Upper lobe of left lung (tissue), 6 donors: ENCODE measurements at regions not wholly inside any gene's neighbourhood (a gene's known extent, or its start where the extent isn't known, plus 50 kb on each side); places are given as distances from the start of the nearest gene placed in this dataset.

Source experiments
- ATAC-seq, 2 donors: fragments of 200-7000 bp; cut with Tn5 transposase; one replicate each; pipeline ENCODE4 v1.9.1; 2022; ENCODE audit warnings: mild to moderate bottlenecking in 2 of 2, moderate library complexity in 2 of 2; ENCODE audit not compliant: low FRiP score in 2 of 2
- DNase-seq, 2 donors: peaks; one replicate each; pipeline ENCODE4 v3.0.0-alpha.2; 2019 to 2020
- H3K27ac ChIP-seq, 4 donors: fragments of 200-600 bp; sonication (generic); one replicate each; pipeline ENCODE4 v1.5.1; 2016 to 2019
- H3K27me3 ChIP-seq, 4 donors: fragments of 200-600 bp; sonication (generic); one replicate each; pipeline ENCODE4 v1.5.1; 2017 to 2019
- H3K36me3 ChIP-seq, 4 donors: fragments of 200-600 bp; sonication (generic); one replicate each; pipeline ENCODE4 v1.5.1; 2016 to 2019
- H3K4me1 ChIP-seq, 4 donors: fragments of 200-600 bp; sonication (generic); one replicate each; pipeline ENCODE4 v1.5.1; 2018 to 2019
- H3K4me3 ChIP-seq, 4 donors: fragments of 200-600 bp; sonication (generic); one replicate each; pipeline ENCODE4 v1.5.1; 2017 to 2019; ENCODE audit warnings: mild to moderate bottlenecking in 2 of 4, moderate library complexity in 1 of 4
- H3K9me3 ChIP-seq, 4 donors: fragments of 200-600 bp; sonication (generic); one replicate each; pipeline ENCODE4 v1.5.1; 2018 to 2019
- EP300 ChIP-seq, 4 donors: sonication (generic); formaldehyde crosslinking; IDR thresholded peaks; one replicate each; pipeline ENCODE4 v1.5.1; 2017; ENCODE audit warnings: antibody characterized with exemption in 4 of 4, control low read depth in 2 of 4
- POLR2A ChIP-seq, 4 donors: fragments of 450-650 bp; IDR thresholded peaks; one replicate each; pipeline ENCODE4 v1.5.1; 2016 to 2017; ENCODE audit warnings: antibody characterized with exemption in 4 of 4, mild to moderate bottlenecking in 2 of 4
- POLR2AphosphoS5 ChIP-seq, 2 donors: sonication (generic); formaldehyde crosslinking; IDR thresholded peaks; one replicate each; pipeline ENCODE4 v1.5.1; 2017; ENCODE audit warnings: antibody characterized with exemption in 2 of 2
- WGBS, 2 donors: methylation state at CpG; one replicate each; pipeline ENCODE4 v1.1.5; 2017 to 2018; 5-methylcytosine and 5-hydroxymethylcytosine counted together
- small RNA-seq, 4 donors: library from RNA; depleted of rRNA; stranded (forward); fragments of <200 nt; gene quantifications; one replicate each; pipeline ENCODE3, GENCODE V24; 2016
- TF ChIP-seq, protein P1 (sequence below), 6 experiments: fragments of 450-650 bp in 4 of 6; fragments of 200-600 bp in 2 of 6; sonication (generic) in 2 of 6; IDR thresholded peaks; one replicate each; pipeline ENCODE4 v1.5.1; 2016 to 2019; ENCODE audit warnings: antibody characterized with exemption in 6 of 6
- donor health status: DM: no; HTN: no; CAD: no; lungs with moderate emphysema.
- donor health status: DM: no; HTN: yes; CAD: no; lungs with severe emphysema.

DNA sequence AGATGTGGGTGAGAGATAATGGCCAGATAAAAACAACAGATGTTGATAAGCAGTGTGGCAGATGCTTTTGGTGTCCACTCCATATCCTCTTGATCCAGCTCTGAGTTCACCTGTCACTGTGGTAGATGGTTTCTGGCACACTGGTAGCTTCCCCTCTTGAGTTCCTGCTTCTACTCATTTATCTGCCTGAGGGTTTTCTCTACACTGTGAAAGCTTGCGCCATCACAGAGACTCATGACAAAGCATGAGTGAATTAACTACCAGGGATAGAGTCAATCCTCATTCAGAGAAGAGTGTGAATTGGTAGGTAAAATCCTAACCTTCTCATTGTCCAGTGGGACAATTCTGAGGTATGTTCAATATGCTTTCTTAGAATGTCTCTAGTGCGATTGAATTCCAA is 50.0 kb upstream of the ARHGEF26 start:
- Histone ChIP-seq H3K4me1 (no peaks in the 10 kb centered on the region), H3K27ac (no peak overlapping the region), H3K4me3 (no peak overlapping the region), H3K36me3 (no peaks in the 10 kb centered on the region), H3K9me3 (peaks cover 0 to 5% (median 0%) of the 10 kb centered on the region in 4 donors), H3K27me3 (no peaks in the 10 kb centered on the region)
- WGBS, 2 donors, result 88 to 91% methylated on average over 2 of the region's 2 CpGs
- ATAC-seq, result no peak
- DNase-seq, result no peak
- no peak for TF ChIP-seq POLR2A (IDR thresholded peaks at IDR 0.05)
- no peak for TF ChIP-seq EP300 (IDR thresholded peaks at IDR 0.05)
- TF ChIP-seq, protein P1, sequence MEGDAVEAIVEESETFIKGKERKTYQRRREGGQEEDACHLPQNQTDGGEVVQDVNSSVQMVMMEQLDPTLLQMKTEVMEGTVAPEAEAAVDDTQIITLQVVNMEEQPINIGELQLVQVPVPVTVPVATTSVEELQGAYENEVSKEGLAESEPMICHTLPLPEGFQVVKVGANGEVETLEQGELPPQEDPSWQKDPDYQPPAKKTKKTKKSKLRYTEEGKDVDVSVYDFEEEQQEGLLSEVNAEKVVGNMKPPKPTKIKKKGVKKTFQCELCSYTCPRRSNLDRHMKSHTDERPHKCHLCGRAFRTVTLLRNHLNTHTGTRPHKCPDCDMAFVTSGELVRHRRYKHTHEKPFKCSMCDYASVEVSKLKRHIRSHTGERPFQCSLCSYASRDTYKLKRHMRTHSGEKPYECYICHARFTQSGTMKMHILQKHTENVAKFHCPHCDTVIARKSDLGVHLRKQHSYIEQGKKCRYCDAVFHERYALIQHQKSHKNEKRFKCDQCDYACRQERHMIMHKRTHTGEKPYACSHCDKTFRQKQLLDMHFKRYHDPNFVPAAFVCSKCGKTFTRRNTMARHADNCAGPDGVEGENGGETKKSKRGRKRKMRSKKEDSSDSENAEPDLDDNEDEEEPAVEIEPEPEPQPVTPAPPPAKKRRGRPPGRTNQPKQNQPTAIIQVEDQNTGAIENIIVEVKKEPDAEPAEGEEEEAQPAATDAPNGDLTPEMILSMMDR (IDR thresholded peaks at IDR 0.05), result no peak
- TF ChIP-seq POLR2AphosphoS5 (IDR thresholded peaks at IDR 0.05), result no peak

Small RNA genes lying in the stretch of these regions (small RNA-seq; reads per million reads assigned to genes)
- gene RF00019 (0 reads per million in 4 donors), gene RF00096 (0 reads per million in 4 donors), gene RNU6-901P (0 reads per million in 4 donors)
